Right lobe of liver (tissue), 4 donors: ENCODE measurements at regions not wholly inside any gene's neighbourhood (a gene's known extent, or its start where the extent isn't known, plus 50 kb on each side); places are given as distances from the start of the nearest gene placed in this dataset.

Experiments used
- POLR2A ChIP-seq: fragments of 450-650 bp; IDR thresholded peaks from one replicate; pipeline ENCODE4 v1.6.1; 2017; ENCODE audit warnings: antibody characterized with exemption, mild to moderate bottlenecking
- TF ChIP-seq, protein P1 (sequence below), 4 donors: fragments of 200-600 bp in 3 of 4; fragments of 450-650 bp in 1 of 4; IDR thresholded peaks; one replicate each; pipeline versions ENCODE4 v1.5.1 to v1.8.0; 2016 to 2022; ENCODE audit warnings: antibody characterized with exemption in 4 of 4, mild to moderate bottlenecking in 2 of 4
- donor health status: DM: no; HTN: no; CAD: no.
- donor health status: DM: no; HTN: no; CAD: no.
- donor health status: DM: no; HTN: yes; CAD: no.

DNA sequence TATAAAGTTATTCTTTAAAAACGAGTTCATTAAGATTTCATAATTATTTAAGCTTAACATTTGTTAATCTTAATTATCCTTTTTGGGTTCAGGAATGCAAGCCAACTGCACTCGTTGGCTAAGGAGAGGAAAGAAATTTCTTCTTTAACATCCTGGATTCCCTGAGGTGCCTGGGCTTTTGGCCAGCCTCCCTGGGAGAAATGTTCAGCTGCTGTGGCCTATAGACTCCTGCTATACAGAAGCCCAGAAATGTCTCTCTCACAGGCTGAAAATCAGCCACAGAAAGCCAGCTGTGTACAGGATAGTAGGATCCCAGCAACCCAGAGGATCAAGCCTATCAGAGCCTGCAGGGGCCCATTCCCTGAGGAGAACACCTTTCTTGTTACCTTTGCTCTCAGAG is 430.3 kb downstream of the XIRP2 start:
- TF ChIP-seq, protein P1, sequence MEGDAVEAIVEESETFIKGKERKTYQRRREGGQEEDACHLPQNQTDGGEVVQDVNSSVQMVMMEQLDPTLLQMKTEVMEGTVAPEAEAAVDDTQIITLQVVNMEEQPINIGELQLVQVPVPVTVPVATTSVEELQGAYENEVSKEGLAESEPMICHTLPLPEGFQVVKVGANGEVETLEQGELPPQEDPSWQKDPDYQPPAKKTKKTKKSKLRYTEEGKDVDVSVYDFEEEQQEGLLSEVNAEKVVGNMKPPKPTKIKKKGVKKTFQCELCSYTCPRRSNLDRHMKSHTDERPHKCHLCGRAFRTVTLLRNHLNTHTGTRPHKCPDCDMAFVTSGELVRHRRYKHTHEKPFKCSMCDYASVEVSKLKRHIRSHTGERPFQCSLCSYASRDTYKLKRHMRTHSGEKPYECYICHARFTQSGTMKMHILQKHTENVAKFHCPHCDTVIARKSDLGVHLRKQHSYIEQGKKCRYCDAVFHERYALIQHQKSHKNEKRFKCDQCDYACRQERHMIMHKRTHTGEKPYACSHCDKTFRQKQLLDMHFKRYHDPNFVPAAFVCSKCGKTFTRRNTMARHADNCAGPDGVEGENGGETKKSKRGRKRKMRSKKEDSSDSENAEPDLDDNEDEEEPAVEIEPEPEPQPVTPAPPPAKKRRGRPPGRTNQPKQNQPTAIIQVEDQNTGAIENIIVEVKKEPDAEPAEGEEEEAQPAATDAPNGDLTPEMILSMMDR (IDR thresholded peaks at IDR 0.05) = no peak
- TF ChIP-seq POLR2A = no peak
